Retinal pigment epithelial cell (primary cell): ENCODE measurements at regions not wholly inside any gene's neighbourhood (a gene's known extent, or its start where the extent isn't known, plus 50 kb on each side); places are given as distances from the start of the nearest gene placed in this dataset.

Source experiments
- DNase-seq: peaks from one replicate; pipeline ENCODE4 v3.0.0-alpha.2; 2010; ENCODE audit warnings: low read depth
- H3K4me3 ChIP-seq: 2 replicates; pipeline ENCODE4 v1.5.1; 2011; ENCODE audit warnings: mild to moderate bottlenecking, low read length, control low read depth, moderate library complexity
- CTCF ChIP-seq: conservative IDR thresholded peaks from 2 replicates; pipeline ENCODE4 v1.5.1; 2011; ENCODE audit warnings: low read depth, low read length, control low read depth, inconsistent platforms

- no peak for DNase-seq
- no peak overlapping the region for H3K4me3 ChIP-seq
- no peak for TF ChIP-seq CTCF
These were observed 358.7 kb upstream of the TFPI start for GRCh38 chr2:187912950-187913349.

- no peak overlapping the region for H3K4me3 ChIP-seq
- TF ChIP-seq CTCF, result no peak
- DNase-seq, result no peak
These were observed 361.6 kb upstream of the TFPI start for GRCh38 chr2:187915810-187916209.

- H3K4me3 ChIP-seq, result no peak overlapping the region
- no peak for DNase-seq
- no peak for TF ChIP-seq CTCF
These were observed 362.6 kb upstream of the TFPI start for GRCh38 chr2:187916799-187917198.

- no peak overlapping the region for H3K4me3 ChIP-seq
- DNase-seq, result no peak
- TF ChIP-seq CTCF, result no peak
These were observed 363.3 kb upstream of the TFPI start for GRCh38 chr2:187917535-187917934.

- no peak overlapping the region for H3K4me3 ChIP-seq
- DNase-seq, result no peak
- TF ChIP-seq CTCF, result no peak
These were observed 365.0 kb upstream of the TFPI start for GRCh38 chr2:187918996-187919821.

GRCh38 chr2:187920511-187920910 is 366.3 kb upstream of the TFPI start:
- no peak overlapping the region for H3K4me3 ChIP-seq
- TF ChIP-seq CTCF, result no peak
- no peak for DNase-seq

GRCh38 chr2:187922846-187923245 is 368.6 kb upstream of the TFPI start:
- no peak for TF ChIP-seq CTCF
- no peak for DNase-seq
- no peak overlapping the region for H3K4me3 ChIP-seq
